Stimulated activated CD4-positive, alpha-beta T cell treated with anti-CD3 and anti-CD28 coated beads, Interleukin-2, amount 100 ng/mL, for 48 hours (primary cell): ENCODE measurements at regions not wholly inside any gene's neighbourhood (a gene's known extent, or its start where the extent isn't known, plus 50 kb on each side); places are given as distances from the start of the nearest gene placed in this dataset.

Source experiments
- DNase-seq, 2 donors: peaks; one replicate each; pipeline ENCODE4 v3.0.0-alpha.2; 2020

GRCh38 chr7:52114056-52114455 is 797.4 kb upstream of the COBL start:
- no peak for DNase-seq

GRCh38 chr7:52107355-52107754 is 790.7 kb upstream of the COBL start:
- no peak for DNase-seq

- no peak for DNase-seq
Observed at GRCh38 chr7:52095861-52096260, 779.3 kb upstream of the COBL start.

GRCh38 chr7:52091996-52092395 is 775.4 kb upstream of the COBL start:
- DNase-seq: no peak

- no peak for DNase-seq
Observed at GRCh38 chr7:52091101-52091500, 774.5 kb upstream of the COBL start.

- no peak for DNase-seq
Observed at GRCh38 chr7:52088008-52088901, 771.6 kb upstream of the COBL start.

- DNase-seq: no peak
Observed at GRCh38 chr7:52085610-52086009, 769.0 kb upstream of the COBL start.

- DNase-seq: no peak
Observed at GRCh38 chr7:52080493-52080892, 763.9 kb upstream of the COBL start.

GRCh38 chr7:52079726-52080125 is 763.1 kb upstream of the COBL start:
- no peak for DNase-seq

GRCh38 chr7:52077571-52077970 is 761.0 kb upstream of the COBL start:
- DNase-seq: no peak

GRCh38 chr7:52074912-52075311 is 758.3 kb upstream of the COBL start:
- DNase-seq: no peak

GRCh38 chr7:52074071-52074470 is 757.5 kb upstream of the COBL start:
- DNase-seq: no peak

- no peak for DNase-seq
Observed at GRCh38 chr7:52071744-52072143, 755.1 kb upstream of the COBL start.

- DNase-seq: no peak
Observed at GRCh38 chr7:52064493-52064892, 747.9 kb upstream of the COBL start.

GRCh38 chr7:52061666-52062065 is 745.1 kb upstream of the COBL start:
- no peak for DNase-seq

- DNase-seq: no peak
Observed at GRCh38 chr7:52053525-52053924, 736.9 kb upstream of the COBL start.

GRCh38 chr7:52030722-52031121 is 714.1 kb upstream of the COBL start:
- DNase-seq: no peak

- DNase-seq: no peak
Observed at GRCh38 chr7:52026140-52026539, 709.5 kb upstream of the COBL start.

GRCh38 chr7:52021343-52021742 is 704.7 kb upstream of the COBL start:
- DNase-seq: no peak

GRCh38 chr7:52018680-52019054 is 702.1 kb upstream of the COBL start:
- no peak for DNase-seq

- DNase-seq: no peak
Observed at GRCh38 chr7:52017802-52018679, 701.4 kb upstream of the COBL start.

- DNase-seq: no peak
Observed at GRCh38 chr7:52009181-52009580, 692.6 kb upstream of the COBL start.

- no peak for DNase-seq
Observed at GRCh38 chr7:52006674-52007073, 690.1 kb upstream of the COBL start.

GRCh38 chr7:52005613-52006012 is 689.0 kb upstream of the COBL start:
- no peak for DNase-seq
